Fibroblast of lung (primary cell): ENCODE measurements at regions not wholly inside any gene's neighbourhood (a gene's known extent, or its start where the extent isn't known, plus 50 kb on each side); places are given as distances from the start of the nearest gene placed in this dataset.

Experiments
- DNase-seq, 2 donors: peaks; one replicate each; pipeline versions ENCODE4 v3.0.0 to v3.0.0-alpha.2; 2010; ENCODE audit warnings: low read depth in 2 of 2
- H2AFZ ChIP-seq: 2 replicates; pipeline ENCODE4 v1.5.1; 2012; ENCODE audit warnings: low read length, control low read depth, inconsistent platforms
- H3K27ac ChIP-seq: 2 replicates; pipeline ENCODE4 v1.5.1; 2011; ENCODE audit warnings: low read length, control low read depth; ENCODE audit not compliant: insufficient read depth
- H3K27me3 ChIP-seq: 2 replicates; pipeline ENCODE4 v1.5.1; 2011; ENCODE audit warnings: mild to moderate bottlenecking, low read length; ENCODE audit not compliant: control insufficient read depth, insufficient read depth
- H3K36me3 ChIP-seq: 2 replicates; pipeline ENCODE4 v1.5.1; 2011; ENCODE audit warnings: low read length; ENCODE audit not compliant: control insufficient read depth, insufficient read depth
- H3K4me1 ChIP-seq: 2 replicates; pipeline ENCODE4 v1.5.1; 2011; ENCODE audit warnings: low read length; ENCODE audit not compliant: control insufficient read depth, insufficient read depth; ENCODE audit errors: extremely low read depth
- H3K4me2 ChIP-seq: 2 replicates; pipeline ENCODE4 v1.5.1; 2011; ENCODE audit warnings: low read length, control low read depth; ENCODE audit not compliant: insufficient read depth; ENCODE audit errors: extremely low read depth
- H3K4me3 ChIP-seq, 4 experiments: fragments of 200-600 bp in 1 of 4; sonication (generic) in 1 of 4; replicated peaks in 1 of 4; 2 replicates each; pipeline ENCODE4 v1.5.1; 2011 to 2016; ENCODE audit warnings: low read length in 4 of 4, low read depth in 3 of 4, mild to moderate bottlenecking in 3 of 4, control low read depth in 2 of 4, inconsistent platforms in 1 of 4, mixed read lengths in 1 of 4; ENCODE audit not compliant: insufficient read depth in 1 of 4; ENCODE audit errors: control extremely low read depth in 1 of 4
- H3K79me2 ChIP-seq: 2 replicates; pipeline ENCODE4 v1.5.1; 2012; ENCODE audit warnings: mild to moderate bottlenecking, low read length, inconsistent platforms; ENCODE audit not compliant: control insufficient read depth, insufficient read depth
- H3K9ac ChIP-seq: 2 replicates; pipeline ENCODE4 v1.5.1; 2011; ENCODE audit warnings: mild to moderate bottlenecking, low read length, control low read depth; ENCODE audit not compliant: insufficient read depth
- H3K9me3 ChIP-seq: 2 replicates; pipeline ENCODE4 v1.5.1; 2012; ENCODE audit warnings: low read depth, low read length; ENCODE audit not compliant: control insufficient read depth, insufficient read depth
- H4K20me1 ChIP-seq: 2 replicates; pipeline ENCODE4 v1.5.1; 2011; ENCODE audit warnings: low read length; ENCODE audit not compliant: control insufficient read depth, insufficient read depth; ENCODE audit errors: extremely low read depth
- CTCF ChIP-seq, 2 donors: IDR thresholded peaks in 1 of 2; conservative IDR thresholded peaks in 1 of 2; 1 replicate in 1 of 2; 2 replicates in 1 of 2; pipeline ENCODE4 v1.5.1; 2011 to 2012; ENCODE audit warnings: low read length in 2 of 2, control low read depth in 1 of 2, inconsistent platforms in 1 of 2, low read depth in 1 of 2, mild to moderate bottlenecking in 1 of 2
- EZH2 ChIP-seq: IDR thresholded peaks from 2 replicates; pipeline ENCODE4 v1.5.1; 2012; ENCODE audit warnings: low read length, control low read depth, mild to moderate bottlenecking; ENCODE audit errors: missing control alignments

GRCh38 chr2:8554296-8554806, 127.5 kb upstream of the ID2 start:
- Histone ChIP-seq H3K4me2 (no peak overlapping the region), H3K27me3 (no peaks in the 10 kb centered on the region), H3K27ac (no peak overlapping the region), H3K4me3 (no peak overlapping the region), H3K79me2 (no peaks in the 10 kb centered on the region), H3K9me3 (no peaks in the 10 kb centered on the region), H4K20me1 (no peaks in the 10 kb centered on the region), H2AFZ (no peak overlapping the region), H3K36me3 (no peaks in the 10 kb centered on the region), H3K4me1 (no peaks in the 10 kb centered on the region), H3K9ac (no peak overlapping the region)
- no peak for DNase-seq
- TF ChIP-seq EZH2 (no peak), CTCF (conservative IDR thresholded peaks at IDR 0.05 in 1 of 2, IDR thresholded peaks at IDR 0.05 in 1 of 2; ENCODE audit: low read depth in 1 of 2, low read length in 2 of 2) (no peak)

- Histone ChIP-seq H4K20me1 (no peaks in the 10 kb centered on the region), H3K79me2 (no peaks in the 10 kb centered on the region)
Observed at GRCh38 chr2:8555543-8555942, 126.3 kb upstream of the ID2 start.

GRCh38 chr2:8558096-8558495, 123.8 kb upstream of the ID2 start:
- DNase-seq = no peak
- no peaks in the 10 kb centered on the region for H3K9me3 ChIP-seq
- no peak for TF ChIP-seq EZH2
- TF ChIP-seq CTCF (conservative IDR thresholded peaks at IDR 0.05 in 1 of 2, IDR thresholded peaks at IDR 0.05 in 1 of 2; ENCODE audit: low read depth in 1 of 2, low read length in 2 of 2) = no peak
- no peaks in the 10 kb centered on the region for H3K36me3 ChIP-seq
- no peak overlapping the region for H2AFZ ChIP-seq
- H3K79me2 ChIP-seq = no peaks in the 10 kb centered on the region
- no peaks in the 10 kb centered on the region for H4K20me1 ChIP-seq
- no peak overlapping the region for H3K4me2 ChIP-seq
- no peak overlapping the region for H3K9ac ChIP-seq
- H3K27me3 ChIP-seq = no peaks in the 10 kb centered on the region
- H3K4me3 ChIP-seq = no peak overlapping the region
- no peaks in the 10 kb centered on the region for H3K4me1 ChIP-seq
- H3K27ac ChIP-seq = no peak overlapping the region

More at GRCh38 chr2:8555543-8555942, 126.3 kb upstream of the ID2 start:
- H3K36me3 ChIP-seq = no peaks in the 10 kb centered on the region
- no peak for DNase-seq
- H3K4me2 ChIP-seq = no peak overlapping the region
- no peaks in the 10 kb centered on the region for H3K9me3 ChIP-seq
- H2AFZ ChIP-seq = no peak overlapping the region
- no peak overlapping the region for H3K4me3 ChIP-seq
- H3K27me3 ChIP-seq = no peaks in the 10 kb centered on the region
- no peaks in the 10 kb centered on the region for H3K4me1 ChIP-seq
- no peak overlapping the region for H3K27ac ChIP-seq
- TF ChIP-seq CTCF (conservative IDR thresholded peaks at IDR 0.05 in 1 of 2, IDR thresholded peaks at IDR 0.05 in 1 of 2; ENCODE audit: low read depth in 1 of 2, low read length in 2 of 2) (no peak), EZH2 (no peak)
- no peak overlapping the region for H3K9ac ChIP-seq
